Neural cell (in vitro differentiated cells): ENCODE measurements at regions not wholly inside any gene's neighbourhood (a gene's known extent, or its start where the extent isn't known, plus 50 kb on each side); places are given as distances from the start of the nearest gene placed in this dataset.

ENCODE experiments used
- H2AFZ ChIP-seq: fragments of 200-600, 300-800 bp; sonication (generic), shearing (Covaris generic); 2 replicates; pipeline ENCODE4 v1.6.0; 2014; ENCODE audit warnings: low read depth, mild to moderate bottlenecking, antibody characterized with exemption, low read length, moderate library complexity
- H3F3A ChIP-seq: fragments of 200-600 bp; shearing (Covaris generic); 2 replicates; pipeline ENCODE4 v1.6.1; 2016; ENCODE audit warnings: mild to moderate bottlenecking, moderate library complexity, mixed read lengths, antibody characterized with exemption, low read length; ENCODE audit not compliant: insufficient read depth, poor library complexity, severe bottlenecking
- H3K27ac ChIP-seq: fragments of 200-600, 300-800 bp; sonication (generic), shearing (Covaris generic); 2 replicates; pipeline ENCODE4 v1.5.1; 2014; ENCODE audit warnings: mild to moderate bottlenecking, low read length, moderate library complexity
- H3K27me3 ChIP-seq: fragments of 300-800, 200-600 bp; sonication (generic), shearing (Covaris generic); 2 replicates; pipeline ENCODE4 v1.6.0; 2014; ENCODE audit warnings: mild to moderate bottlenecking, low read depth, low read length, moderate library complexity; ENCODE audit not compliant: insufficient read depth
- H3K36me3 ChIP-seq: fragments of 300-800, 200-600 bp; sonication (generic), shearing (Covaris generic); 2 replicates; pipeline ENCODE4 v1.5.1; 2014; ENCODE audit warnings: mild to moderate bottlenecking, antibody characterized with exemption, low read length, moderate library complexity; ENCODE audit not compliant: insufficient read depth
- H3K4me2 ChIP-seq: fragments of 300-800, 200-600 bp; sonication (generic), shearing (Covaris generic); 2 replicates; pipeline ENCODE4 v1.6.0; 2014; ENCODE audit warnings: mild to moderate bottlenecking, low read length
- H3K4me3 ChIP-seq: fragments of 300-800, 200-600 bp; sonication (generic), shearing (Covaris generic); 2 replicates; pipeline ENCODE4 v1.5.1; 2014; ENCODE audit warnings: mild to moderate bottlenecking, low read length, moderate library complexity
- H3K79me2 ChIP-seq: fragments of 200-600 bp; shearing (Covaris generic); replicated peaks from 2 replicates; pipeline ENCODE4 v1.6.0; 2014; ENCODE audit warnings: mild to moderate bottlenecking, low read length, moderate library complexity; ENCODE audit not compliant: insufficient read depth
- H3K9ac ChIP-seq: fragments of 300-800, 200-600 bp; sonication (generic), shearing (Covaris generic); 2 replicates; pipeline ENCODE4 v1.6.1; 2016; ENCODE audit warnings: mild to moderate bottlenecking, low read length, mixed read lengths
- H3K9me2 ChIP-seq: fragments of 200-600 bp; shearing (Covaris generic); 2 replicates; pipeline ENCODE4 v1.6.1; 2016; ENCODE audit warnings: mild to moderate bottlenecking, low read length, mixed read lengths; ENCODE audit not compliant: insufficient read depth
- H3K9me3 ChIP-seq: fragments of 200-600, 300-800 bp; sonication (generic), shearing (Covaris generic); 2 replicates; pipeline ENCODE4 v1.6.1; 2016; ENCODE audit warnings: mild to moderate bottlenecking, mixed run types, low read length, moderate library complexity, mixed read lengths
- H4K20me1 ChIP-seq: fragments of 200-600 bp; shearing (Covaris generic); 2 replicates; pipeline ENCODE4 v1.6.1; 2016; ENCODE audit warnings: mild to moderate bottlenecking, mixed run types; ENCODE audit not compliant: insufficient read depth
- EP300 ChIP-seq: fragments of 450-650 bp; conservative IDR thresholded peaks from 2 replicates; pipeline ENCODE4 v1.6.1; 2014; ENCODE audit warnings: antibody characterized with exemption, mild to moderate bottlenecking, moderate library complexity; ENCODE audit not compliant: poor library complexity, severe bottlenecking
- EZH2 ChIP-seq: fragments of 200-600, 300-800 bp; shearing (Covaris generic), sonication (generic); IDR thresholded peaks from 2 replicates; pipeline ENCODE4 v1.6.1; 2014; ENCODE audit warnings: antibody characterized with exemption, low read length, borderline replicate concordance, mild to moderate bottlenecking; ENCODE audit not compliant: insufficient read depth, poor library complexity, severe bottlenecking
- POLR2AphosphoS5 ChIP-seq: IDR thresholded peaks from 2 replicates; pipeline ENCODE4 v1.6.1; 2012
- RAD21 ChIP-seq: fragments of 450-650 bp; conservative IDR thresholded peaks from 2 replicates; pipeline ENCODE4 v1.6.1; 2014; ENCODE audit warnings: antibody characterized with exemption, mild to moderate bottlenecking, moderate library complexity
- SMC3 ChIP-seq: fragments of 450-650 bp; conservative IDR thresholded peaks from 2 replicates; pipeline ENCODE4 v1.6.1; 2014; ENCODE audit warnings: antibody characterized with exemption, mild to moderate bottlenecking, moderate library complexity; ENCODE audit not compliant: poor library complexity
- TAF1 ChIP-seq: IDR thresholded peaks from 2 replicates; pipeline ENCODE4 v1.6.1; 2012; ENCODE audit warnings: low read depth
- TF ChIP-seq, protein P1 (sequence below): IDR thresholded peaks from 2 replicates; pipeline ENCODE4 v1.6.1; 2012; ENCODE audit warnings: borderline replicate concordance
- TF ChIP-seq, protein P2 (sequence below): fragments of 450-650 bp; IDR thresholded peaks from 2 replicates; pipeline ENCODE4 v1.5.1; 2014; ENCODE audit warnings: antibody characterized with exemption, mild to moderate bottlenecking, moderate library complexity; ENCODE audit not compliant: poor library complexity, severe bottlenecking

- no peaks in the 10 kb centered on the region for H3K27me3 ChIP-seq
- H2AFZ ChIP-seq: no peak overlapping the region
- TF ChIP-seq EZH2 (no peak), SMC3 (no peak)
- TF ChIP-seq, protein P1, sequence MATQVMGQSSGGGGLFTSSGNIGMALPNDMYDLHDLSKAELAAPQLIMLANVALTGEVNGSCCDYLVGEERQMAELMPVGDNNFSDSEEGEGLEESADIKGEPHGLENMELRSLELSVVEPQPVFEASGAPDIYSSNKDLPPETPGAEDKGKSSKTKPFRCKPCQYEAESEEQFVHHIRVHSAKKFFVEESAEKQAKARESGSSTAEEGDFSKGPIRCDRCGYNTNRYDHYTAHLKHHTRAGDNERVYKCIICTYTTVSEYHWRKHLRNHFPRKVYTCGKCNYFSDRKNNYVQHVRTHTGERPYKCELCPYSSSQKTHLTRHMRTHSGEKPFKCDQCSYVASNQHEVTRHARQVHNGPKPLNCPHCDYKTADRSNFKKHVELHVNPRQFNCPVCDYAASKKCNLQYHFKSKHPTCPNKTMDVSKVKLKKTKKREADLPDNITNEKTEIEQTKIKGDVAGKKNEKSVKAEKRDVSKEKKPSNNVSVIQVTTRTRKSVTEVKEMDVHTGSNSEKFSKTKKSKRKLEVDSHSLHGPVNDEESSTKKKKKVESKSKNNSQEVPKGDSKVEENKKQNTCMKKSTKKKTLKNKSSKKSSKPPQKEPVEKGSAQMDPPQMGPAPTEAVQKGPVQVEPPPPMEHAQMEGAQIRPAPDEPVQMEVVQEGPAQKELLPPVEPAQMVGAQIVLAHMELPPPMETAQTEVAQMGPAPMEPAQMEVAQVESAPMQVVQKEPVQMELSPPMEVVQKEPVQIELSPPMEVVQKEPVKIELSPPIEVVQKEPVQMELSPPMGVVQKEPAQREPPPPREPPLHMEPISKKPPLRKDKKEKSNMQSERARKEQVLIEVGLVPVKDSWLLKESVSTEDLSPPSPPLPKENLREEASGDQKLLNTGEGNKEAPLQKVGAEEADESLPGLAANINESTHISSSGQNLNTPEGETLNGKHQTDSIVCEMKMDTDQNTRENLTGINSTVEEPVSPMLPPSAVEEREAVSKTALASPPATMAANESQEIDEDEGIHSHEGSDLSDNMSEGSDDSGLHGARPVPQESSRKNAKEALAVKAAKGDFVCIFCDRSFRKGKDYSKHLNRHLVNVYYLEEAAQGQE: no peak
- H3K27ac ChIP-seq: no peak overlapping the region
- no peaks in the 10 kb centered on the region for H3K79me2 ChIP-seq
- no peak overlapping the region for H3K4me3 ChIP-seq
- peaks cover 9% of the 10 kb centered on the region for H3F3A ChIP-seq
- H3K36me3 ChIP-seq: no peaks in the 10 kb centered on the region
- no peak overlapping the region for H3K9ac ChIP-seq
- no peaks in the 10 kb centered on the region for H4K20me1 ChIP-seq
- H3K4me2 ChIP-seq: no peak overlapping the region
- no peaks in the 10 kb centered on the region for H3K9me3 ChIP-seq
- H3K9me2 ChIP-seq: no peaks in the 10 kb centered on the region
Observed at GRCh38 chr4:22190855-22191254, 242.3 kb upstream of the KCNIP4 start.

DNA sequence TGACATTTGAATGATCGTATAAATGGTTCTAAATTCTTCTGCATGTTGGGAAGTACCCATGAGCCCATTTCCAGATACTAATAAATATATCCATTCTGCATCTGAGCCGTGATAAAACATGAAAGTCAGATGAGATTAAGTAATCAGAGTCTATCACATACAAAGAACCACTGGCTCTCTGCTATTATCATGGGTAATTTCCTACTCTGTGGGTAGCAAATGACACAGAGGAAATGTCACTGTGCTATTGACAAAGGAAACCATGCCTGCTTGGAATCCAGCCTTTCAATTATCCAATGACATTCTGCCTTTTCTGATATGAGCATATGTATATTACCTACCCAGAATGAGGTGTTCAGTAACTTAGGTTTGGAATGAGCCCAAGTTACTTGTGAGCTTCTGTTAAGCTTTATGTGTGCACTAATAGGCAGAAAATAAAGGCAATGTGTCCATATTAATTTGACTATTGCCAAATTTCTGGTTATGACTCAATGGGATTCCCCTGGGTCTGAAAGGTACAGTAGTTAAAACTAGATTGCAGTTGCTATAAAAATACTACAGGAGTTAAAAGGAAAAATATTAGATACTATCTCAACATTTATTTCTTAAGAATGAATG is 238.7 kb upstream of the KCNIP4 start:
- no peak overlapping the region for H3K9ac ChIP-seq
- peak overlapping the region; percentile 39 for H3K4me2 ChIP-seq
- peaks cover 14% of the 10 kb centered on the region for H3F3A ChIP-seq
- no peaks in the 10 kb centered on the region for H3K79me2 ChIP-seq
- H3K4me3 ChIP-seq: peak overlapping the region; percentile 8
- H4K20me1 ChIP-seq: no peaks in the 10 kb centered on the region
- H3K27ac ChIP-seq: peak overlapping the region; percentile 73
- H3K9me3 ChIP-seq: no peaks in the 10 kb centered on the region
- H3K9me2 ChIP-seq: no peaks in the 10 kb centered on the region
- TF ChIP-seq EP300 (peak; percentile 93), POLR2AphosphoS5 (peak; percentile 79), EZH2 (no peak), SMC3 (no peak), TAF1 (no peak), RAD21 (no peak)
- TF ChIP-seq, protein P2, sequence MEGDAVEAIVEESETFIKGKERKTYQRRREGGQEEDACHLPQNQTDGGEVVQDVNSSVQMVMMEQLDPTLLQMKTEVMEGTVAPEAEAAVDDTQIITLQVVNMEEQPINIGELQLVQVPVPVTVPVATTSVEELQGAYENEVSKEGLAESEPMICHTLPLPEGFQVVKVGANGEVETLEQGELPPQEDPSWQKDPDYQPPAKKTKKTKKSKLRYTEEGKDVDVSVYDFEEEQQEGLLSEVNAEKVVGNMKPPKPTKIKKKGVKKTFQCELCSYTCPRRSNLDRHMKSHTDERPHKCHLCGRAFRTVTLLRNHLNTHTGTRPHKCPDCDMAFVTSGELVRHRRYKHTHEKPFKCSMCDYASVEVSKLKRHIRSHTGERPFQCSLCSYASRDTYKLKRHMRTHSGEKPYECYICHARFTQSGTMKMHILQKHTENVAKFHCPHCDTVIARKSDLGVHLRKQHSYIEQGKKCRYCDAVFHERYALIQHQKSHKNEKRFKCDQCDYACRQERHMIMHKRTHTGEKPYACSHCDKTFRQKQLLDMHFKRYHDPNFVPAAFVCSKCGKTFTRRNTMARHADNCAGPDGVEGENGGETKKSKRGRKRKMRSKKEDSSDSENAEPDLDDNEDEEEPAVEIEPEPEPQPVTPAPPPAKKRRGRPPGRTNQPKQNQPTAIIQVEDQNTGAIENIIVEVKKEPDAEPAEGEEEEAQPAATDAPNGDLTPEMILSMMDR: no peak
- TF ChIP-seq, protein P1: no peak
- H3K36me3 ChIP-seq: no peaks in the 10 kb centered on the region
- H3K27me3 ChIP-seq: no peaks in the 10 kb centered on the region
- no peak overlapping the region for H2AFZ ChIP-seq
